K562 (cell line): ENCODE measurements at regions not wholly inside any gene's neighbourhood (a gene's known extent, or its start where the extent isn't known, plus 50 kb on each side); places are given as distances from the start of the nearest gene placed in this dataset.

Experiments used
- ATAC-seq: fragments of 200-7000 bp; cut with Tn5 transposase; 3 replicates; pipeline ENCODE4 v1.9.1; 2020; ENCODE audit warnings: moderate library complexity
- BruUV-seq: library from RNA; stranded (reverse); fragments of 400-500 nt; replicated peaks from 2 replicates; lab custom pipeline; 2021; lab: Mats Ljungman, UMichigan
- CTCF ChIA-PET: fragments of 300-600 bp; formaldehyde crosslinking; extraction: SDS; loops from one replicate; lab custom pipeline; 2021; ENCODE audit warnings: low intra/inter-chr PET ratio; lab: Yijun Ruan, JAX
- POLR2A ChIA-PET: fragments of 300-600, 350-650 bp; sonication (Branson Sonifier 250); formaldehyde crosslinking; extraction: SDS; loops from one replicate; lab custom pipeline; 2021; ENCODE audit warnings: antibody characterized with exemption, inconsistent platforms; lab: Yijun Ruan, JAX
- DNase-seq, 4 experiments: peaks; one replicate each; pipeline versions ENCODE4 v3.0.0 to v3.0.0-alpha.2; 2011 to 2018; ENCODE audit warnings: low spot score in 3 of 4, mixed read lengths in 3 of 4; ENCODE audit errors: extremely low read depth in 1 of 4
- FAIRE-seq: peaks from 2 replicates; lab custom pipeline; 2011; peaks lifted over from hg19 to GRCh38; lab: Jason Lieb, UNC
- H2AFZ ChIP-seq: 2 replicates; pipeline ENCODE4 v1.6.0; 2011; ENCODE audit warnings: low read depth, low read length, control low read depth, inconsistent platforms
- H3K27ac ChIP-seq: fragments of 200-600 bp; 3 replicates; pipeline ENCODE4 v1.8.0; 2011; ENCODE audit warnings: low read depth, mild to moderate bottlenecking, control low read depth, inconsistent platforms, low read length, moderate library complexity, mixed read lengths; ENCODE audit errors: extremely low read depth
- H3K27me3 ChIP-seq, 2 experiments: fragments of 300-600 bp in 1 of 2; 2 replicates in 1 of 2; 3 replicates in 1 of 2; pipeline versions ENCODE4 v1.6.0 to v1.8.0; 2011; ENCODE audit warnings: inconsistent platforms in 2 of 2, low read length in 2 of 2, mild to moderate bottlenecking in 1 of 2, mixed read lengths in 1 of 2, moderate library complexity in 1 of 2; ENCODE audit not compliant: control insufficient read depth in 2 of 2, insufficient read depth in 2 of 2
- H3K36me3 ChIP-seq: fragments of 300-600 bp; 3 replicates; pipeline ENCODE4 v1.8.0; 2011; ENCODE audit warnings: mild to moderate bottlenecking, low read length, inconsistent platforms; ENCODE audit not compliant: control insufficient read depth, insufficient read depth
- H3K4me1 ChIP-seq, 2 experiments: fragments of 200-600 bp in 1 of 2; replicated peaks in 1 of 2; 2 replicates in 1 of 2; 3 replicates in 1 of 2; pipeline versions ENCODE4 v1.5.1 to v1.8.0; 2011; ENCODE audit warnings: inconsistent platforms in 2 of 2, low read length in 2 of 2, mild to moderate bottlenecking in 1 of 2, mixed read lengths in 1 of 2, moderate library complexity in 1 of 2; ENCODE audit not compliant: control insufficient read depth in 2 of 2, insufficient read depth in 2 of 2
- H3K4me2 ChIP-seq: 2 replicates; pipeline ENCODE4 v1.6.1; 2011; ENCODE audit warnings: low read length, control low read depth, inconsistent platforms, mixed read lengths; ENCODE audit not compliant: insufficient read depth
- H3K4me3 ChIP-seq: fragments of 200-600 bp; sonication (generic), shearing (Covaris generic); 2 replicates; pipeline ENCODE4 v1.5.1; 2016; ENCODE audit warnings: control low read depth, inconsistent platforms
- H3K79me2 ChIP-seq: fragments of 200-600 bp; 3 replicates; pipeline ENCODE4 v1.8.0; 2011; ENCODE audit warnings: low read length, inconsistent platforms; ENCODE audit not compliant: control insufficient read depth, insufficient read depth
- H3K9ac ChIP-seq, 2 experiments: 2 replicates each; pipeline versions ENCODE4 v1.6.0 to v1.6.1; 2011; ENCODE audit warnings: low read depth in 2 of 2, low read length in 2 of 2, control low read depth in 1 of 2, inconsistent platforms in 1 of 2, mild to moderate bottlenecking in 1 of 2, mixed read lengths in 1 of 2; ENCODE audit not compliant: insufficient read depth in 1 of 2
- H3K9me1 ChIP-seq: one replicate; pipeline ENCODE4 v1.6.0; 2011; ENCODE audit warnings: inconsistent platforms, mild to moderate bottlenecking, low read length, moderate library complexity; ENCODE audit not compliant: control insufficient read depth, insufficient read depth
- H3K9me3 ChIP-seq: replicated peaks from 2 replicates; pipeline ENCODE4 v1.5.1; 2011; ENCODE audit warnings: low read depth, low read length, inconsistent platforms; ENCODE audit not compliant: control insufficient read depth, insufficient read depth
- H4K20me1 ChIP-seq: replicated peaks from 2 replicates; pipeline ENCODE4 v1.6.1; 2011; ENCODE audit warnings: low read length, inconsistent platforms, mixed read lengths; ENCODE audit not compliant: control insufficient read depth, insufficient read depth
- CBX3 ChIP-seq, 2 experiments: IDR thresholded peaks; 1 replicate in 1 of 2; 2 replicates in 1 of 2; pipeline ENCODE4 v1.6.1; 2012; ENCODE audit warnings: inconsistent platforms in 2 of 2, low read length in 2 of 2, borderline replicate concordance in 1 of 2, control low read depth in 1 of 2
- ETV6 ChIP-seq, 3 experiments: fragments of 150-350 bp in 1 of 3; sonication (generic) in 1 of 3; formaldehyde crosslinking in 1 of 3; IDR thresholded peaks; 2 replicates each; pipeline versions ENCODE4 v1.6.1 to v1.8.0; 2014 to 2022; ENCODE audit warnings: borderline replicate concordance in 2 of 3, low read depth in 2 of 3, antibody characterized with exemption in 1 of 3, low read length in 1 of 3, mild to moderate bottlenecking in 1 of 3, missing genetic modification reagents in 1 of 3
- GATAD2B ChIP-seq: fragments of 450-650 bp; IDR thresholded peaks from 2 replicates; pipeline ENCODE4 v1.6.1; 2017; ENCODE audit warnings: mild to moderate bottlenecking, borderline replicate concordance
- HDAC2 ChIP-seq: fragments of 450-650 bp; IDR thresholded peaks from 2 replicates; pipeline ENCODE4 v1.6.1; 2016; ENCODE audit warnings: mild to moderate bottlenecking
- JUN ChIP-seq, 2 experiments: sonication (generic) in 1 of 2; formaldehyde crosslinking in 1 of 2; IDR thresholded peaks; 2 replicates each; pipeline versions ENCODE4 v1.6.1 to v1.8.0; 2012 to 2022; ENCODE audit warnings: borderline replicate concordance in 2 of 2, mild to moderate bottlenecking in 2 of 2, improper control_type of control experiment in 1 of 2, low read depth in 1 of 2, low read length in 1 of 2, missing genetic modification reagents in 1 of 2
- L3MBTL2 ChIP-seq: fragments of 450-650 bp; IDR thresholded peaks from 2 replicates; pipeline ENCODE4 v1.6.1; 2016; ENCODE audit warnings: mild to moderate bottlenecking, moderate library complexity
- PHTF2 ChIP-seq: fragments of 250-450 bp; sonication (Bioruptor Pico); IDR thresholded peaks from 2 replicates; pipeline ENCODE4 v1.5.0; 2021; ENCODE audit warnings: mild to moderate bottlenecking
- SAP30 ChIP-seq: fragments of 200-600 bp; sonication (generic); IDR thresholded peaks from 2 replicates; pipeline ENCODE4 v1.6.1; 2012; ENCODE audit warnings: borderline replicate concordance, low read depth, mild to moderate bottlenecking, moderate library complexity, low read length, control low read depth, inconsistent platforms; ENCODE audit not compliant: insufficient read depth, poor library complexity, severe bottlenecking
- SOX6 ChIP-seq: fragments of 450-650 bp; IDR thresholded peaks from 2 replicates; pipeline ENCODE4 v1.6.1; 2014; ENCODE audit warnings: mild to moderate bottlenecking
- SREBF1 ChIP-seq: fragments of 150-350 bp; IDR thresholded peaks from 2 replicates; pipeline ENCODE4 v1.6.1; 2014; ENCODE audit warnings: antibody characterized with exemption, low read depth, low read length, borderline replicate concordance
- TAF1 ChIP-seq: IDR thresholded peaks from 2 replicates; pipeline ENCODE4 v1.6.1; 2011; ENCODE audit warnings: mild to moderate bottlenecking, low read length, moderate library complexity; ENCODE audit not compliant: insufficient read depth, control insufficient read depth, severe bottlenecking; ENCODE audit errors: extremely low read depth
- TBP ChIP-seq: optimal IDR thresholded peaks from 2 replicates; pipeline ENCODE3; 2011; ENCODE audit warnings: low read depth, low read length, improper control_type of control experiment
- TRIM24 ChIP-seq, 2 experiments: fragments of 450-650 bp; IDR thresholded peaks; 2 replicates each; pipeline ENCODE4 v1.6.1; 2016
- U2AF1 ChIP-seq: fragments of 200-400 bp; formaldehyde crosslinking; optimal IDR thresholded peaks from 2 replicates; pipeline ENCODE3; 2017; ENCODE audit warnings: mild to moderate bottlenecking, low read depth, low read length, moderate library complexity
- U2AF2 ChIP-seq: fragments of 200-400 bp; formaldehyde crosslinking; optimal IDR thresholded peaks from 2 replicates; pipeline ENCODE3; 2017; ENCODE audit warnings: low read depth, mild to moderate bottlenecking, low read length
- USF2 ChIP-seq: sonication (generic); formaldehyde crosslinking; IDR thresholded peaks from 2 replicates; pipeline ENCODE4 v1.5.0; 2020; ENCODE audit warnings: missing genetic modification reagents
- ZNF431 ChIP-seq: sonication (generic); formaldehyde crosslinking; IDR thresholded peaks from 2 replicates; pipeline ENCODE4 v1.8.0; 2022; ENCODE audit warnings: mild to moderate bottlenecking, missing genetic modification reagents
- WGBS: fragments of 100-300 bp; shearing (Covaris generic); methylation state at CpG from one replicate; pipeline ENCODE4 v1.1.6; 2016; ENCODE audit warnings: low coverage, mixed read lengths; ENCODE audit not compliant: insufficient coverage; ENCODE audit errors: missing lambda C conversion rate; 5-methylcytosine and 5-hydroxymethylcytosine counted together
- in situ Hi-C: fragments of 300-500 bp; cut with MboI; formaldehyde crosslinking; loops from 4 replicates; pipeline ENCODE4 v1.15.0; 2018; ENCODE audit warnings: inconsistent platforms, mixed read lengths
- intact Hi-C: fragments of 100-400 bp; cut with micrococcal nuclease; formaldehyde crosslinking; loops from 2 replicates; pipeline ENCODE4 v1.14.2; 2022
- TF ChIP-seq, protein P1 (sequence below): fragments of 450-650 bp; IDR thresholded peaks from 2 replicates; pipeline ENCODE4 v1.6.1; 2016; ENCODE audit warnings: low read depth, mild to moderate bottlenecking, moderate library complexity
- TF ChIP-seq, protein P2 (sequence below): fragments of 450-650 bp; IDR thresholded peaks from 2 replicates; pipeline ENCODE4 v1.6.1; 2018; ENCODE audit not compliant: partially characterized antibody

DNA sequence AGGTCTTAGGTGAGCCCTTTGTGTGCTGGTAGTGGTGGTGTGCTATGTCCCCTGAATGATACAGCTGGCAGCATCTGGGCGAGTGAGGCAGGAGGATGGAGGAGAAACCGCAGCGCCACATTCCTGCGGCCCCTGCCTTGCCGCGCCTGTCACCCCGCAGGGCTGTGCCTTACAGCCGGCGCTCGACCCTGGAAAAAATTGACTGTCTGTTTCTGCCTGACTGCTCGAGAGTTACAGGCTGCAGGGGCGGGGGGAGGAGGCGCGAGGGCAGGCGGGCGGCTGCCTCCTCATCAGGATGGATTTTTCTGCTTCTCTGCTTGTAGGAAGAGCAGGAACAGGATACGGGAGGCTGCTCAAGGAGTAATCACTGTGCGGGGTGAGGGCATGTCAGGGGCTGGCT is 443.4 kb downstream of the MIAT start:
- Histone ChIP-seq H3K36me3 (no peaks in the 10 kb centered on the region), H3K4me2 (no peak overlapping the region), H3K9ac (no peak overlapping the region), H3K4me3 (no peak overlapping the region), H4K20me1 (no peaks in the 10 kb centered on the region), H3K27me3 (no peaks in the 10 kb centered on the region; a peak in 1 of 5 replicates), H3K27ac (no peak overlapping the region), H3K9me1 (no peaks in the 10 kb centered on the region), H3K9me3 (no peaks in the 10 kb centered on the region), H3K79me2 (no peaks in the 10 kb centered on the region), H3K4me1 (no peaks in the 10 kb centered on the region), H2AFZ (no peak overlapping the region)
- FAIRE-seq (no peak), ATAC-seq (no peak), DNase-seq (no peak)
- in situ Hi-C loops (no loop called here), intact Hi-C loops (no loop called here)
- 0% methylated on average over 1 of the region's 18 CpGs for WGBS
- CTCF ChIA-PET = no interaction called here
- POLR2A ChIA-PET = no interaction called here
- no TSS peak for BruUV-seq
- TF ChIP-seq L3MBTL2 = no peak
- no peak for TF ChIP-seq U2AF2
- TF ChIP-seq U2AF1 = no peak
- no peak for TF ChIP-seq ZNF431 (CRISPR knock-in tag)
- TF ChIP-seq HDAC2 = no peak
- TF ChIP-seq TRIM24 (IDR thresholded peaks at IDR 0.05) = no peak
- TF ChIP-seq SREBF1 = no peak
- TF ChIP-seq SOX6 = no peak
- no peak for TF ChIP-seq PHTF2 (CRISPR knock-in tag)
- no peak for TF ChIP-seq ETV6 (IDR thresholded peaks at IDR 0.05; ENCODE audit: borderline replicate concordance in 1 of 2, low read depth in 2 of 2, low read length in 1 of 2)
- TF ChIP-seq ETV6 (CRISPR knock-in tag; IDR thresholded peaks at IDR 0.05; ENCODE audit: borderline replicate concordance) = no peak
- TF ChIP-seq USF2 = no peak
- TF ChIP-seq TAF1 = no peak
- no peak for TF ChIP-seq JUN (IDR thresholded peaks at IDR 0.05; ENCODE audit: borderline replicate concordance, low read depth, low read length)
- no peak for TF ChIP-seq JUN (CRISPR knock-in tag; IDR thresholded peaks at IDR 0.05; ENCODE audit: borderline replicate concordance)
- no peak for TF ChIP-seq SAP30
- TF ChIP-seq CBX3 (IDR thresholded peaks at IDR 0.05; ENCODE audit: borderline replicate concordance in 1 of 2, low read length in 2 of 2) = no peak
- TF ChIP-seq TBP = no peak
- no peak for TF ChIP-seq GATAD2B
- TF ChIP-seq, protein P1, sequence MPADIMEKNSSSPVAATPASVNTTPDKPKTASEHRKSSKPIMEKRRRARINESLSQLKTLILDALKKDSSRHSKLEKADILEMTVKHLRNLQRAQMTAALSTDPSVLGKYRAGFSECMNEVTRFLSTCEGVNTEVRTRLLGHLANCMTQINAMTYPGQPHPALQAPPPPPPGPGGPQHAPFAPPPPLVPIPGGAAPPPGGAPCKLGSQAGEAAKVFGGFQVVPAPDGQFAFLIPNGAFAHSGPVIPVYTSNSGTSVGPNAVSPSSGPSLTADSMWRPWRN = no peak
- TF ChIP-seq, protein P2, sequence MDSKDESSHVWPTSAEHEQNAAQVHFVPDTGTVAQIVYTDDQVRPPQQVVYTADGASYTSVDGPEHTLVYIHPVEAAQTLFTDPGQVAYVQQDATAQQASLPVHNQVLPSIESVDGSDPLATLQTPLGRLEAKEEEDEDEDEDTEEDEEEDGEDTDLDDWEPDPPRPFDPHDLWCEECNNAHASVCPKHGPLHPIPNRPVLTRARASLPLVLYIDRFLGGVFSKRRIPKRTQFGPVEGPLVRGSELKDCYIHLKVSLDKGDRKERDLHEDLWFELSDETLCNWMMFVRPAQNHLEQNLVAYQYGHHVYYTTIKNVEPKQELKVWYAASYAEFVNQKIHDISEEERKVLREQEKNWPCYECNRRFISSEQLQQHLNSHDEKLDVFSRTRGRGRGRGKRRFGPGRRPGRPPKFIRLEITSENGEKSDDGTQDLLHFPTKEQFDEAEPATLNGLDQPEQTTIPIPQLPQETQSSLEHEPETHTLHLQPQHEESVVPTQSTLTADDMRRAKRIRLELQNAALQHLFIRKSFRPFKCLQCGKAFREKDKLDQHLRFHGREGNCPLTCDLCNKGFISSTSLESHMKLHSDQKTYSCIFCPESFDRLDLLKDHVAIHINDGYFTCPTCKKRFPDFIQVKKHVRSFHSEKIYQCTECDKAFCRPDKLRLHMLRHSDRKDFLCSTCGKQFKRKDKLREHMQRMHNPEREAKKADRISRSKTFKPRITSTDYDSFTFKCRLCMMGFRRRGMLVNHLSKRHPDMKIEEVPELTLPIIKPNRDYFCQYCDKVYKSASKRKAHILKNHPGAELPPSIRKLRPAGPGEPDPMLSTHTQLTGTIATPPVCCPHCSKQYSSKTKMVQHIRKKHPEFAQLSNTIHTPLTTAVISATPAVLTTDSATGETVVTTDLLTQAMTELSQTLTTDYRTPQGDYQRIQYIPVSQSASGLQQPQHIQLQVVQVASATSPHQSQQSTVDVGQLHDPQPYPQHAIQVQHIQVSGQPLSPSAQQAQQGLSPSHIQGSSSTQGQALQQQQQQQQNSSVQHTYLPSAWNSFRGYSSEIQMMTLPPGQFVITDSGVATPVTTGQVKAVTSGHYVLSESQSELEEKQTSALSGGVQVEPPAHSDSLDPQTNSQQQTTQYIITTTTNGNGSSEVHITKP = no peak
